ENCODE measurements at regions not wholly inside any gene's neighbourhood (a gene's known extent, or its start where the extent isn't known, plus 50 kb on each side); places are given as distances from the start of the nearest gene placed in this dataset.

- Mint-ChIP-seq H3K27ac (ENCODE audit: unreplicated experiment) (no peak overlapping the region), H3K9me3 (ENCODE audit: unreplicated experiment) (no peaks in the 10 kb centered on the region), H3K4me3 (ENCODE audit: unreplicated experiment) (no peak overlapping the region), H3K27me3 (ENCODE audit: insufficient read depth, unreplicated experiment) (peaks cover 46% of the 10 kb centered on the region), H3K4me1 (ENCODE audit: low read depth, unreplicated experiment) (no peaks in the 10 kb centered on the region), H3K36me3 (ENCODE audit: insufficient read depth, unreplicated experiment) (no peaks in the 10 kb centered on the region)
- ChIA-PET CTCF (no interaction called here), POLR2A (no interaction called here)
- Histone ChIP-seq H3K36me3 (ENCODE audit: control insufficient read depth, insufficient read depth, low read length) (no peaks in the 10 kb centered on the region), H3K9me3 (no peaks in the 10 kb centered on the region), H3K4me1 (no peaks in the 10 kb centered on the region), H3K27me3 (replicated peaks; ENCODE audit: control insufficient read depth, insufficient read depth, low read length) (peaks cover 3% of the 10 kb centered on the region; the same call in 1 of the 2 replicates), H3K4me3 (ENCODE audit: low read depth, low read length) (no peak overlapping the region)
- DNase-seq = no peak
- no TSS peak for BruUV-seq (replicated peaks)
- no peak for TF ChIP-seq CTCF (IDR thresholded peaks at IDR 0.05; ENCODE audit: insufficient read depth in 1 of 2, low read depth in 1 of 2, low read length in 1 of 2, severe bottlenecking in 1 of 2, unreplicated experiment in 1 of 2)
- intact Hi-C loops (cut with micrococcal nuclease; ENCODE audit: unreplicated experiment) = no loop called here
These were observed 85.3 kb downstream of the ENGASE start for GRCh38 chr17:79159926-79160325.

- CTCF ChIA-PET = no interaction called here
- no peaks in the 10 kb centered on the region for H3K4me1 ChIP-seq
- no peak for TF ChIP-seq CTCF (IDR thresholded peaks at IDR 0.05; ENCODE audit: insufficient read depth in 1 of 2, low read depth in 1 of 2, low read length in 1 of 2, severe bottlenecking in 1 of 2, unreplicated experiment in 1 of 2)
- H3K4me3 Mint-ChIP-seq (ENCODE audit: unreplicated experiment) = no peak overlapping the region
- H3K4me1 Mint-ChIP-seq (ENCODE audit: low read depth, unreplicated experiment) = no peaks in the 10 kb centered on the region
- peaks cover 3% of the 10 kb centered on the region; the same call in 1 of the 2 replicates for H3K27me3 ChIP-seq (replicated peaks; ENCODE audit: control insufficient read depth, insufficient read depth, low read length)
- no peak overlapping the region for H3K27ac Mint-ChIP-seq (ENCODE audit: unreplicated experiment)
- no peak overlapping the region for H3K4me3 ChIP-seq (ENCODE audit: low read depth, low read length)
- intact Hi-C loops (cut with micrococcal nuclease; ENCODE audit: unreplicated experiment) = no loop called here
- H3K36me3 ChIP-seq (ENCODE audit: control insufficient read depth, insufficient read depth, low read length) = no peaks in the 10 kb centered on the region
- no peaks in the 10 kb centered on the region for H3K9me3 ChIP-seq
- DNase-seq = no peak
- POLR2A ChIA-PET = no interaction called here
- H3K9me3 Mint-ChIP-seq (ENCODE audit: unreplicated experiment) = no peaks in the 10 kb centered on the region
- peaks cover 46% of the 10 kb centered on the region for H3K27me3 Mint-ChIP-seq (ENCODE audit: insufficient read depth, unreplicated experiment)
- no TSS peak for BruUV-seq (replicated peaks)
- no peaks in the 10 kb centered on the region for H3K36me3 Mint-ChIP-seq (ENCODE audit: insufficient read depth, unreplicated experiment)
These were observed 84.8 kb downstream of the ENGASE start for GRCh38 chr17:79159471-79159870.

GRCh38 chr17:79156463-79157095 is 82.0 kb downstream of the ENGASE start:
- BruUV-seq (replicated peaks) = no TSS peak
- Mint-ChIP-seq H3K4me1 (ENCODE audit: low read depth, unreplicated experiment) (no peaks in the 10 kb centered on the region), H3K36me3 (ENCODE audit: insufficient read depth, unreplicated experiment) (no peaks in the 10 kb centered on the region), H3K27ac (ENCODE audit: unreplicated experiment) (no peak overlapping the region), H3K4me3 (ENCODE audit: unreplicated experiment) (no peak overlapping the region), H3K9me3 (ENCODE audit: unreplicated experiment) (no peaks in the 10 kb centered on the region), H3K27me3 (ENCODE audit: insufficient read depth, unreplicated experiment) (peaks cover 50% of the 10 kb centered on the region)
- H3K4me3 ChIP-seq (ENCODE audit: low read depth, low read length) = no peak overlapping the region
- no peaks in the 10 kb centered on the region for H3K9me3 ChIP-seq
- CTCF ChIA-PET = interaction anchor here (1.5 kb wide), 1 partner anchor 235 kb away, joined by 3 read pairs; no protein-coding TSS in a partner anchor
- peaks cover 6% of the 10 kb centered on the region for H3K27me3 ChIP-seq (replicated peaks; ENCODE audit: control insufficient read depth, insufficient read depth, low read length)
- POLR2A ChIA-PET = no interaction called here
- no peaks in the 10 kb centered on the region for H3K36me3 ChIP-seq (ENCODE audit: control insufficient read depth, insufficient read depth, low read length)
- H3K4me1 ChIP-seq = no peaks in the 10 kb centered on the region
- intact Hi-C loops (cut with micrococcal nuclease; ENCODE audit: unreplicated experiment) = no loop called here
- no peak for TF ChIP-seq CTCF (IDR thresholded peaks at IDR 0.05; ENCODE audit: insufficient read depth in 1 of 2, low read depth in 1 of 2, low read length in 1 of 2, severe bottlenecking in 1 of 2, unreplicated experiment in 1 of 2)
- peak in 1 of 2 experiments; percentile 53 for DNase-seq

Measured in Caco-2 (cell line).